B cell (primary cell): ENCODE measurements at regions not wholly inside any gene's neighbourhood (a gene's known extent, or its start where the extent isn't known, plus 50 kb on each side); places are given as distances from the start of the nearest gene placed in this dataset.

Experiments used
- CTCF ChIP-seq: fragments of 200-600 bp; IDR thresholded peaks from one replicate; pipeline ENCODE4 v1.8.0; 2022; ENCODE audit warnings: antibody characterized with exemption, mild to moderate bottlenecking
- EZH2 ChIP-seq: IDR thresholded peaks from 2 replicates; pipeline ENCODE4 v1.6.1; 2012; ENCODE audit warnings: borderline replicate concordance, low read depth, mild to moderate bottlenecking, moderate library complexity, low read length; ENCODE audit not compliant: insufficient read depth, poor library complexity, severe bottlenecking

- TF ChIP-seq CTCF (no peak), EZH2 (no peak)
Observed at GRCh38 chrX:11040996-11041395, 70.1 kb upstream of the HCCS start.
